Prostate gland (tissue), 2 donors: ENCODE measurements at regions not wholly inside any gene's neighbourhood (a gene's known extent, or its start where the extent isn't known, plus 50 kb on each side); places are given as distances from the start of the nearest gene placed in this dataset.

Experiments
- DNase-seq: peaks from one replicate; pipeline ENCODE4 v3.0.0-alpha.2; 2019; ENCODE audit warnings: low spot score
- H3K27ac ChIP-seq, 2 donors: fragments of 200-600 bp; sonication (generic); 2 replicates each; pipeline ENCODE4 v1.5.1; 2017 to 2019
- H3K27me3 ChIP-seq: fragments of 200-600 bp; sonication (generic); replicated peaks from 2 replicates; pipeline ENCODE4 v1.5.1; 2019; ENCODE audit not compliant: insufficient read depth
- H3K36me3 ChIP-seq, 2 donors: fragments of 200-600 bp; sonication (generic); 1 replicate in 1 of 2; 2 replicates in 1 of 2; pipeline versions ENCODE4 v1.5.1 to v1.8.1; 2017 to 2019
- H3K4me1 ChIP-seq: fragments of 200-600 bp; sonication (generic); replicated peaks from 2 replicates; pipeline ENCODE4 v1.5.1; 2019
- H3K4me3 ChIP-seq, 2 donors: fragments of 200-600 bp; sonication (generic); 2 replicates each; pipeline ENCODE4 v1.5.1; 2017 to 2019
- H3K9me3 ChIP-seq: fragments of 200-600 bp; sonication (generic); 2 replicates; pipeline ENCODE4 v1.5.1; 2017
- POLR2A ChIP-seq: fragments of 450-650 bp; IDR thresholded peaks from one replicate; pipeline ENCODE4 v1.6.1; 2016; ENCODE audit warnings: antibody characterized with exemption, mild to moderate bottlenecking
- POLR2AphosphoS5 ChIP-seq: sonication (generic); formaldehyde crosslinking; IDR thresholded peaks from one replicate; pipeline ENCODE4 v1.6.1; 2017; ENCODE audit warnings: antibody characterized with exemption
- WGBS: methylation state at CpG from one replicate; pipeline ENCODE4 v1.1.5; 2018; 5-methylcytosine and 5-hydroxymethylcytosine counted together
- intact Hi-C: fragments of 100-400 bp; cut with DNase I; formaldehyde crosslinking; loops from one replicate; pipeline ENCODE4 v1.14.2; 2022
- TF ChIP-seq, protein P1 (sequence below), 4 experiments: fragments of 200-600 bp in 2 of 4; fragments of 450-650 bp in 2 of 4; sonication (generic) in 2 of 4; IDR thresholded peaks; 1 replicate in 3 of 4; 2 replicates in 1 of 4; pipeline ENCODE4 v1.5.1; 2016 to 2019; ENCODE audit warnings: antibody characterized with exemption in 4 of 4, mild to moderate bottlenecking in 2 of 4, moderate library complexity in 2 of 4

- no peak overlapping the region for H3K4me3 ChIP-seq
- H3K9me3 ChIP-seq: no peaks in the 10 kb centered on the region
- H3K4me1 ChIP-seq: no peaks in the 10 kb centered on the region
- no peaks in the 10 kb centered on the region for H3K36me3 ChIP-seq
- intact Hi-C loops: no loop called here
- H3K27ac ChIP-seq: no peak overlapping the region
- 83% methylated on average over 5 of the region's 5 CpGs for WGBS
- no peak for DNase-seq
- TF ChIP-seq, protein P1, sequence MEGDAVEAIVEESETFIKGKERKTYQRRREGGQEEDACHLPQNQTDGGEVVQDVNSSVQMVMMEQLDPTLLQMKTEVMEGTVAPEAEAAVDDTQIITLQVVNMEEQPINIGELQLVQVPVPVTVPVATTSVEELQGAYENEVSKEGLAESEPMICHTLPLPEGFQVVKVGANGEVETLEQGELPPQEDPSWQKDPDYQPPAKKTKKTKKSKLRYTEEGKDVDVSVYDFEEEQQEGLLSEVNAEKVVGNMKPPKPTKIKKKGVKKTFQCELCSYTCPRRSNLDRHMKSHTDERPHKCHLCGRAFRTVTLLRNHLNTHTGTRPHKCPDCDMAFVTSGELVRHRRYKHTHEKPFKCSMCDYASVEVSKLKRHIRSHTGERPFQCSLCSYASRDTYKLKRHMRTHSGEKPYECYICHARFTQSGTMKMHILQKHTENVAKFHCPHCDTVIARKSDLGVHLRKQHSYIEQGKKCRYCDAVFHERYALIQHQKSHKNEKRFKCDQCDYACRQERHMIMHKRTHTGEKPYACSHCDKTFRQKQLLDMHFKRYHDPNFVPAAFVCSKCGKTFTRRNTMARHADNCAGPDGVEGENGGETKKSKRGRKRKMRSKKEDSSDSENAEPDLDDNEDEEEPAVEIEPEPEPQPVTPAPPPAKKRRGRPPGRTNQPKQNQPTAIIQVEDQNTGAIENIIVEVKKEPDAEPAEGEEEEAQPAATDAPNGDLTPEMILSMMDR (IDR thresholded peaks at IDR 0.05): no peak
- TF ChIP-seq POLR2AphosphoS5: no peak
- no peak for TF ChIP-seq POLR2A
- no peaks in the 10 kb centered on the region for H3K27me3 ChIP-seq
These were observed 100.2 kb upstream of the METTL14 start for GRCh38 chr4:118585015-118585414.

GRCh38 chr4:118586357-118586790 lies 98.8 kb upstream of the METTL14 start:
- Histone ChIP-seq H3K36me3 (no peaks in the 10 kb centered on the region), H3K9me3 (no peaks in the 10 kb centered on the region), H3K4me1 (no peaks in the 10 kb centered on the region), H3K27ac (no peak overlapping the region), H3K4me3 (no peak overlapping the region), H3K27me3 (no peaks in the 10 kb centered on the region)
- TF ChIP-seq, protein P1 (IDR thresholded peaks at IDR 0.05): no peak
- TF ChIP-seq POLR2A: no peak
- TF ChIP-seq POLR2AphosphoS5: no peak
- 33% methylated on average over 6 of the region's 6 CpGs for WGBS
- intact Hi-C loops: no loop called here
- no peak for DNase-seq

GRCh38 chr4:118587116-118587831 lies 97.9 kb upstream of the METTL14 start:
- intact Hi-C loops: no loop called here
- no peaks in the 10 kb centered on the region for H3K36me3 ChIP-seq
- H3K9me3 ChIP-seq: no peaks in the 10 kb centered on the region
- no peaks in the 10 kb centered on the region for H3K27me3 ChIP-seq
- no peak overlapping the region for H3K4me3 ChIP-seq
- H3K4me1 ChIP-seq: no peaks in the 10 kb centered on the region
- 72% methylated on average over 9 of the region's 9 CpGs for WGBS
- H3K27ac ChIP-seq: no peak overlapping the region
- TF ChIP-seq POLR2AphosphoS5 (no peak), POLR2A (no peak)
- TF ChIP-seq, protein P1 (IDR thresholded peaks at IDR 0.05): no peak
- no peak for DNase-seq

DNA sequence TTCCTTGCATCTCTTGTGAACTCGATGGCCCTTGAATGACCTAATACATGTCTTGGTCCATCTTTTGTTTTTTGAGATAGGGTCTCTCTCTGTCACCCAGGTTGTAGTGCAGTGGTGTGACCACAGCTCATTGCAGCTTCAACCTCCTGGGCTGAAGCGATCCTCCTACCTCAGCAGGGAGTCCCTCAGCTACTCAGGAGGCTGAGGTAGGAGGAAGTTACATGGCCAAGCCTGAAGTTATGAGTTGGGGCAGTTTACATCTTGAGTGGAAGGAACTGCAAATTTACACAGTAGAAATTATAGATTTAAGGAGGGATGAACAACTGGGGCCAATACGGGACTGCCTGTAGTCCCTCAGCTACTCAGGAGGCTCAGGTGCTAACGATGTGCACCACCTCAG lies 97.2 kb upstream of the METTL14 start:
- Histone ChIP-seq H3K36me3 (no peaks in the 10 kb centered on the region), H3K4me1 (no peaks in the 10 kb centered on the region), H3K27me3 (no peaks in the 10 kb centered on the region), H3K9me3 (no peaks in the 10 kb centered on the region), H3K27ac (no peak overlapping the region), H3K4me3 (no peak overlapping the region)
- DNase-seq: no peak
- TF ChIP-seq POLR2AphosphoS5 (no peak), POLR2A (no peak)
- TF ChIP-seq, protein P1 (IDR thresholded peaks at IDR 0.05): no peak
- intact Hi-C loops: no loop called here
- 84% methylated on average over 4 of the region's 4 CpGs for WGBS

GRCh38 chr4:118589471-118590055 lies 95.6 kb upstream of the METTL14 start:
- DNase-seq: no peak
- 90% methylated on average over 9 of the region's 9 CpGs for WGBS
- intact Hi-C loops: no loop called here
- H3K27me3 ChIP-seq: no peaks in the 10 kb centered on the region
- no peaks in the 10 kb centered on the region for H3K9me3 ChIP-seq
- no peak overlapping the region for H3K27ac ChIP-seq
- H3K4me1 ChIP-seq: no peaks in the 10 kb centered on the region
- no peak for TF ChIP-seq POLR2AphosphoS5
- TF ChIP-seq POLR2A: no peak
- TF ChIP-seq, protein P1 (IDR thresholded peaks at IDR 0.05): no peak
- no peaks in the 10 kb centered on the region for H3K36me3 ChIP-seq
- H3K4me3 ChIP-seq: no peak overlapping the region
